GM19035 (cell line): ENCODE measurements at regions not wholly inside any gene's neighbourhood (a gene's known extent, or its start where the extent isn't known, plus 50 kb on each side); places are given as distances from the start of the nearest gene placed in this dataset.

Experiments
- ATAC-seq: cut with Tn5 transposase; IDR thresholded peaks from one replicate; pipeline ENCODE4 v1.9.1; 2021; ENCODE audit not compliant: unreplicated experiment

DNA sequence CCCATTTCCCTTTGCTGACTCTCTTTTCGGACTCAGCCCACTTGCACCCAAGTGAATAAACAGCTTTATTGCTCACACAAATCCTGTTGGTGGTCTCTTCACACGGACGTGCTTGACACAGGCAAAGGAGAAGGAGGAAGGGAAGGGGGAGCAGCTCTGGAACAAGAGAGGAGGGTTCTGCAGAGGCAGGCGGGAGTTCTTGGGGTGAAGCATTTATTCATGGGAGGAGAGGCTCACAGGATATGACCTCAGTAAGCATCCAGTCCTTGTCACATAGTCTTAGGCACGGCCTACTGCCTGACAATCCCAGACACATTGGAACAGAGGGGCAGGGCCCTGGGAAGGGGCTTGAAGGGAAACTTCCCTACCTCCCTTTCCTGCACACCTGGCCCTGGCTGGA lies 171.7 kb upstream of the HS6ST1 start:
- no peak for ATAC-seq

DNA sequence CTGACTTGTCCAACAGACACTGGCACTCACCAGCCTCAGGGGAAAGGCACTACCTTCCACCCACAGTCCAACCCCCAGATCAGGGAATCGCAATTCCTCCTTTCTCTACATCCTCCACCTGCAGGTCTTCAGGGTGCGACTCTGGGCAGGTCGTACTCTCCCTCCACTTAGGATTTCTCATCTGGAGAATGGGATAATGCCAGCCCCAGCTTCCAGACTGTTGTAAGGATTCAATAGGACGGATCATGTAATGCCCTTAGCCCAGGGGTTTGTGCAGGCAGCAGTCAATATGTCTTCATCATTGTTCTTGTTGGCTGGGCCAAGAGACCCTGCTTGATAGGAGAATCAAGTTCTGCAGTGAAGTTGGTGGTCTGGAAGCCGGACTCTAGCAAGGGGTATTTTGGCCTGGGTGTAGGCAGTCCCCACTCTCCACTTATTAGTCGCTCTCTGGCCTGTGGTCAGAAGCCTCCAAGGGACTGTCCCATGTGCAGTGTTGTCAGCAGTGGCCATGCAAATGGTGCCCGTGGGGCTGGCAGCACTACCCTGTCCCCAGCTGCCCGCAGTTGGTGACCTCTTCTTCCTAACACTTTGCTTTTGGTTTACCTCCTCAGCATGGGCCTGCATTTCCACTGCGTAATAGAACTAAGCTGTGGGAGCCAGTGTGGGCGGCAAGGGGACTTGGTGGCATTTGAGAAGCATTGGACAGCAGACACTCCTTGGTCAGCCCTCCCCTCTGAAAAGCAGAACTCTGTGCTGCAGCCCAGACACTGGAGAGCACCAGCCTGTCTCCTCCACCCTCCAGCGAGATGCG lies 172.4 kb upstream of the HS6ST1 start:
- no peak for ATAC-seq

DNA sequence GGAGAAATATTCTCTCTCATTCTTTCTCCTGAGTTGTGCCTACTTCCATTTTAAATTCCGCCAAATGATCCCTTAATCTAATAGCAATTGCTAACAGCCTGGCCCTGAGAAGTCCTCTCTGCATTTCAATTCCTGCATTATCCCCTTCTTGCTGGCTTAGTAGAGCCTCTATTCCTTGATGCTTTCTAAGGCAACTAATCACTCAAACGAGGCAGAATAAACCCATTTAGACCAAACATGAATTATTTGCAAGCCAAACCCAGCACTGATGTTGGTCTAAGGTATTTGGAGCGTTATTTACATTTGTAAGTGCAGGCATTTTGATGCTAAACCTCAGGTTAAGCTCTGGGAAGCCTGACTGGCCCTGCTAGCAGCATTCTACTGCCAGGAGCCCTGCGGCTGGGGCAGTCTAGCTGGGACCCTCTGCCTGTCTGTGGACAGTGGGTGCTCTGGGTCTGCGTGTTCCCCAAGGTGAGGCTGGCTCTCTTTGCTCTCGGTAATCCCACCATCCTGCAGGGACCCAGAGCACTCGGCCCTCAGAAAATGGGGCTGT lies 173.1 kb upstream of the HS6ST1 start:
- ATAC-seq, result no peak

DNA sequence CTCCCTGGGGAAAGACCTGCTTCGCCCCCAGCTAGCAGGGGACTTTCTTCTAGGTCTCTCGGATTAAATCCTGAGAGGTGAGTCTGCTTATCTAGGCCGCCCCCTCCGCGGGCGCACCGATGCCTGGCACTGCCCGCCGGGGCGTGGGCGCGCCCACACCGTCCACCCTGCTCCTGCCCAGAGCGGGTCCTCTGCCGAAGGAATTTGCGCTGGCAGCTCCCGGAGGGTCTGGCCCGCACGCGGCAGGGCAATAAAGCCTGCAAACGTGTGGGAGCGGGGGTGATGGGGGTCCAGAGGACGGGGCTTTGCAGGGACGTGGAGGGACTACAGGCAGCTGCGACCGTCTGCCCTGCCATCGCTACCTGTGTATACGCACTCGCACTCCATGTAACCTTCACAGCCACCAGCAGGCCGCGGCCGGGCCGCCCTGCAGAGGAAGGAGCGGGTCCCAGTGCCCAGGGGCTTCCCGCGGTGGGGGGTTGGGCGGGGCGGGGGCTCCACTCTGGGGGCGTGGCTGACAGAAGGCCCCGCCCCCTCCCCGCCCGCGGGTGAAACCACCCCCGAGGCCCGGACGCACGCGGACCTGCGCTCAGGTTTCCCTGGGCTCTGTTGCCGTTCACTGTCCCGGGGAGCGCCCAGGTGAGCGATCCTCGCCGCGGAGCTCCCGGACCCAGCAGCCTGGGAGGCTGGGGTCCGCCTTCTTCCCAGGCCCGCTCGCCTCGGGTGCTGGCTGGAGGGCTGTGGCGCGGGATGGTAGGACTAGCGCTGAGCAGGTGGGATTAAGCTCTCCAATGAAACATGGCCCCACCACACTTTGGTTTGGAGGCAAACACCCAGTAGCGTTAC lies 174.5 kb upstream of the HS6ST1 start:
- no peak for ATAC-seq

DNA sequence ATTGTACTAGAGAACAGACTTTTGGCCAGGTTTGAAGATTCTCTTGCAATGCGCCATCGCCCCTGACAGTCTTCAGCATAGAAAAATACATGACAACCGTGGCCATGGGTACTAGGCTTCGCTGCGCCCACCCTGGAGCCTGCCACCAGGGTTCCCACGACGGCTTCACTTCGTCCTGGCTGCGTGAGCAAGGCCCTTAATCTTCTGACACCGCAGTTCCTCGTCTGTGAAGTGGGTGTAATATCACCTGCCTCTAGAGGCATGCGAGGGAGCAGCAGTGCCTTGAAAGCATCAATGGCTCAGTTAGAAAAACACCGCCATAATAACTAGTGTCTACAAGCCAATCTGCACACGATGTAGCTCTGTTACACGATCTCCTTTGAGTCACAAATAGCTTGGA lies 175.2 kb upstream of the HS6ST1 start:
- ATAC-seq, result no peak

DNA sequence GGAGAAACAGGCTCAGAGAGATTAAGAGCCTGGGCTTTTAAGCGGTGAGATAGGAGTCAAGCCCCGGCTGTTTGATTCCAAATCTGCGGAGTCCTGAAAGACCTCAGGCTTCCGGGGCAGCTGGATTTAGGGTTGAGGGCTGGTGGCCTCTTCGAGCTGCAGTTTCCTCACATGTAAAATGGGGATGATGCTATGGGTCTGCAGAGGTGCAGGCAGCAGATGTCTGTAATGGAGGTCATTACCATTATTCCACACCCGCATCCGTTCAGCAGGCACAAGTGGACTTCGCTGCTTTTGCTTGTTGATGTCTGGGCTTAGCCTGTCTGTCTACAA lies 175.6 kb upstream of the HS6ST1 start:
- ATAC-seq, result no peak

DNA sequence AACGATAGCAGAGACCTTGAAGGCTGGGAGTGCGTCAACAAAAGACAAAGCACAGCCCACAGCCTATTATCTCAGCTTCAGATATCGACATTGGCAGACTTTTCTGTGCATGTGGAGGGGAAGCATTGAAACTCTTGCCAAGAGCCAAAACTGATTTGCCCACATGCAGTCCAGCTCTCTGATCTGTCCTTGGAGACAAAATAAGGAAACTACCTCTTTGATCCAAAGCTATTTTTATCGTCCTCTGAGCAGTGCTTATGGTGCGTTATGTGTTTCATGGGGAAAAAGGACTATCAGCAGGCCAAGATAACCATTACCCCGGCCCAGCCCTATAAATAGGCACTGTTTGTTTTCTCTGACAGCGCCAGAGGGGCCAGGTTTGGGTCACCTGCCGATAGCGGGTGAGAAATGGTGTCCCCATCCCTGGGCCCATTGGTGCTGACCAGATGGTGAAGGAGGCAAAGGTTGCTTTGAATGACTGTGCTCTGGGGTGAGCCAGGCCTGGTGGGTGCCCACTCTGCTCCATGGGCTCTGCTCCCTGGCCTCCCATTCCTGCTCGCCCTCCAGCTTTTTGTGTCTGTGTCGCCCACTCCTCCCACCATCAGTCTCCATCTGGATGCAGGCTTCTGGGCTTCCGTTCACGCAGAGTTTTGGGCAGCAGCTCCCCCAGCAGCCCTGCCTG lies 176.1 kb upstream of the HS6ST1 start:
- ATAC-seq, result no peak

DNA sequence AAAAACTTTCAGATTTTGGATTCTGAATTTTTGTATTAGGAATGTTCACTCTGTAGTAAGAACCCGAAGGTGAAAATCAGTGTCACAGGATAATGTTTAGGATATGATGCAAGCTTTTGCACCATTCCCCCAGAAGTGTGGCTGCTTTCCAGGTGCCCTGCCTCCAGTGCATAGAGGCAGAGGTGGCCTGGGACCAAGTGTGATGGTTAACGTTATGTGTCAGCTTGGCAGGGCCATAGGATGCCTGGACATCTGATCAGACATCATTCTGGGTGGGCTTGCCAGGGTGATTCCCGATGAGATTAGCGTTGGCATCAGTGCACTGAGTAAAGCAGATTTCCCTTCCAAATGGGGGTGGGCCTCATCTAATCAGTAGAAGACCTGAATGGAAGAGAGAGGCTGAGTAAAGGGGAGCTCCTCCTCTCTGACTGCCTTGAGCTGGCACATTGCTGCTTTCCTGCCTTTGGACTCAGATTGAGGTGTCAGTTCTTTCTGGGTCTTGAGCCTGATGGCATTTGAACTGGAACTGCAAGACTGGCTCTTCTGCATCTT lies 177.4 kb upstream of the HS6ST1 start:
- ATAC-seq, result no peak

DNA sequence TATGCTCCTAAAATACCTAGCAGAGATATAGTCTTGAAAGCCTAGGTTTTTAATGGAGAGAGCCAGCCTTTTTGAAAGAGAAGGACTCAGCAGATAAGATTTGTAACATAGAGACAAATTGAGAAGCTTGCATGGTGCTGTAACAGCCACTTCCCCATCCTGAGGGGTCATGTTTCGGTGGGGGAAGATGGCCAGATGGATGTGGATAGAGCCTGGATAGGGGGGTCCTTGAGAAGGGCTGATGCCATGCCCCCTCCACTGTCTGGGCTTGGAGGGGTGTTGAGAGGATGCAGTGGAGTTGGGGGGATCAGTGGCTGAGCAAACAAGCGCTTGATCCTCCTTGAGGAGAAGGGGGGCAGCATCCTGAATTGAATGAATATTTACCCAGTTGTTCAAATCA lies 178.0 kb upstream of the HS6ST1 start:
- ATAC-seq, result no peak

DNA sequence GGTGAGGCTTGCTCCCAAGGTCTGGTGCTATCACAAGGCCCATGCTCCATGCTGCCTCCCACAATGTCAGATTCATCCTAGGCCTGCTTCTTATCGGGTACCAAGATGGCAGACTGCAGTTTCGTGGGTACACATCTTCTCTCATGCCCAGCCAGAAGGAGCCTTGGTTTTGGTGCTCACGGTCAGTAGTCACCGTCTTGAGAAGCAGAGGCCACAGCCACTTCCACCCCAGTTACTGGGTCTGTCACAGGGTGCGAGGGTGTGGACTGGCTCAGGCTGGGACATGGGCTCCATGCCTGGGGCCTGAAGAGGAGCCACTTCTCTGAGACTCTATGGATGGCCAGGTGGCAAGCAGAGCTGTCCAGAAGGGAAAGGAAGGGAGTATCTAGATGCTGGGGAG lies 178.8 kb upstream of the HS6ST1 start:
- no peak for ATAC-seq

DNA sequence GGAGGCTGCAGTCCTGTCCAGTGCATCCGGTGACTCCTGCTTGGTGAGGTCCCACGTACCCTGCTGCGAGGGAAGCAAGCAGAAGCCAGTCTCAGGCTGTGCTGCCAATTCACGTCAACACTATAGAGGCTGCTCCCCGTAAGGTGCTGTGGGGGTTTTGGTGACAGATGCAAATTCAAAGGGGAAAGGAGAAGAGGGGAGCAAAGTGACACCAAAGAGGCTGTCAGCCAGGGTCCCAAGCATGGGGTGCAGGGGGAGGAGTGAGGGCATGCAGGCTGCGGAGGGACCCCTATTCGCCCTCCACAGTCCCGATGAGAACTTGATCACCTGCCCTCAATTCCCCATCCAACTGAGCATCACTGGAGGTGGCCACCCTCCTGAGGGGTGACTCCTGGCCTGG lies 179.4 kb upstream of the HS6ST1 start:
- no peak for ATAC-seq

DNA sequence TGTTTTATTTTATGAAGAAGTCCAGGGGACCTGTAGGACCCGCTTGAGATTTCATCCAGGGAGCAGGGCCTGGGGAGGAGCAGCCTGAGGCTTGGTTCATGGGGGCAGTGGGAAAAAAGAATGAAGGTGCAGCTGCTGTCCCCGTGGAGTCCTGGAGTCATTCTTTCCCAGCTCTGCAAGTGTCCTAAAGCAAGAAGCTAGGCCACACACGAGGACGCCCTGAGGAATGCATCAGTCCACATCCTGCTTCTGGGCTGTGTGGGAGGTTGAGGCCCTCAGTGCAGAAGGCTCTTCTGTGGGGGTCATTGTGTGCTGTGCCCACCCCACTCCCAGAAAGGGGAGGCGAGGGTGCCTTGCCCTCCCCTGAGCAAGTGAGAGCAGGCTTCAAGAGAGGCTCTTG lies 179.9 kb upstream of the HS6ST1 start:
- ATAC-seq, result no peak

DNA sequence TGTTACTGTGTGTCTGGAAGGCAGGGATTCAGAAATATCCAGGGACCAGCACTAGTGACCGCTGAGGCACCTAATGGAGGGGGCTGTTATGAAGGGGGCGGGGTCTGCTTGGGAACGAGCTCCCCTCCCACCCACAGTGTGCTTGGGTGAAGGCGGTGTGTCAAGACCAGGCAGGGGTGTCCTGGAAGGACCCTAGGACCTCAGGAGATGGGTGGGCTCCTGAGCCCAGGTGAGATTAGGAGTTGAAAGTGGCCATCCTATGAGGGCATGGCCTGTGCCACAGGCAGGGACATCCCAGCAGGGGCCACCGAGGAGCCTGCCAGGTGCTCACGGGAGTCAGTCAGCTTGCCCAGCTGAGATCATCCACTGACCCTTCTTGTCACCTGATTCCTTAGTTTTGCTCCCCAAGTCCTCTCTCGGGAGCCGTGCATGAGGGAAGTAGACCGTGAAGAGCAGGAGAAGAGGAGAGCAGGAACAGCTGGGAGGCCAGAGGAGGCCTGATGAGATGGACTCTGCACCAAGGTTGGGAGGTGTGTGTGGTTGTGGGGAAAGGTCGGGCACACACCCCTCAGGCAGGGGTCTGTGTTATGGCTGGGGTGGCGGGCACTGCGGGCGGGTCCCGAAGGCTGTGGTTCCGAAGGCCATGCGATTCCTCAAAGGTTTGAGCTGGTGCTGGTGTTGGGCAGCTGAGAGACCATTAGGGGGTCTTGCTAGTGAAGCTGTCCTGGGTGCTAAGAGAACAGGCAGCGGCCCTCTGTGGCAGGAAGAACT lies 180.9 kb upstream of the HS6ST1 start:
- no peak for ATAC-seq

DNA sequence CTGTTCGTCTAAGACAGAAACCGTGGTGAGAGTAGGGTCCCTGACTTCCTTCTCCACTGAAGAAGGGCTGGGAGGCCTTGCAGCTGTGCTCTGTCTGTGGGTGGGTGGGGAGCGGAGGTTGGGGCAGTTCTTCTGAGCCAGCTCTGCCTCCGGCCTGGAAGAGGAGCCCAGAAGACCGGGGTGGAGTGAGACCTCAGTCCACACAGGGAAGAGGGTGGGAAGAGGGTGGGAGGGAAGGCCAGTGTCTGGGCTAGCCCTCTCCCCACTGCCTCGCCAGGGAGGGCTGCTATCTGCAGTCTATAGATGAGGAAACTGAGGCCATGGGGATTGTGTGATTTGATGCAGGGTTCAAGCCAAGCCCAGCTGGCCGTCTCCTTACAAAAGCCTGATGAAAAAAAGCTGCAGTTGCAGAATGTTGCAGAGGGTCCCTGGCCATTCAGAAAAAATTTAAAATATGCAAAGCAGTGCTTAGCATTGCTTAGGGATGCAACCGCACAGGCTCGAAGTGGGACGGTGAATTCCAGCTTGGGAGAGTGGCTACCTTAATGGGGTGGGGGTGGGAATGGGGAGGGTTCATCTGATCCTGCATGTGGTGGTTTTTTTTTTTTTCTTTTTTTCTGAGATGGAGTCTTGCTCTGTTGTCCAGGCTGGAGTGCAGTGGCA lies 181.6 kb upstream of the HS6ST1 start:
- no peak for ATAC-seq

DNA sequence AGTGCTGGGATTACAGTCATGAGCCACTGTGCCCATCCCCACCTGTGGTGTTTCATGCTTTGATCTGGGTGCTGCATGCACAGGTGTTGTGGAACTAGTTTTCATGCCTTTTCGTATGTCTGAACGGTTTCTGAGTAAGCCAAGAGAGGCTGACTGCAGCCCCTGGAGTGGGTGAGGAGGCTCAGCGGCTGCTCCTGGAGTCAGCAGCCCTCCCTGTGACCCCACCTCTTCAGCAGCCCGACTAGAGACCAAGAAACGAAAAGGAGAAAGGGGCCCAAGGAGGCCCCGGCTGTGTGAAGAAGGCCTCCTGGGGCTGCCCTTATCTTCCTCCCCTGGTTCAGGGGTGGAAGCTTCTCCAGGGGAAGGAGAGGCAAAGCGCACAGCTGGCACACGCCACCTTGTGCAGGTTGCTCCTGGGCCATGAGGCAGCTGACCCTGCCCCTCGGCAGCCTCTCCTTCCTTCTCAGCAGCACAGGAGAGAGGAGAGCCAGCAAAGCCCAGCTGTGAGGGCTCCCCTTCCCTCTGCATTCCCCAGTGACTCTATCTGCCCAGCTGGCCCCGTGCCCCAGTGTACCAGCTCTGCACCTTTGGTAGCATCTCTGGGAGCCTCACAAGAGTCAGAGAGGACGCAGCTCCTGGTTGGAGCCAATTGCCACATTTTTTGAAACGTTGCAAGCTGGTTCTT lies 182.5 kb upstream of the HS6ST1 start:
- ATAC-seq, result no peak

DNA sequence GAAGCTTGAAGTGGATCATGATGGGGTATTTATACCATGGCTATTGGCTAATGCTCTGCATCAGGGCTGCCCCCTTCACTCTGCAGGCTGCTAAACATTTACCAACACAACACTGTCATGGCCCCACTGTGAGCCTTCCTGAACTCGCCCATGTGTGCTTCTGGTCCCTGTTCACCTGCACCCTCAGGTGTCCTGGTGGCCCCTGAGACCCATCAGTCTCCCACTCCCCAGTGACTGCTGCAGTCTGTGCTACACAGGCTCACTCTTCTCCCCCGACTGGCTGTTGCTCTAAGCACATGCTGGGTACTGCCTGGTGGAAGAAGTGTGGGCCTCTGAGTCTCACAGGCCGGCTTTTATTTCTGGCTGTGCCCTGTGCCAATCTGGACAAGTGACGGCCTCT lies 183.0 kb upstream of the HS6ST1 start:
- ATAC-seq, result no peak

DNA sequence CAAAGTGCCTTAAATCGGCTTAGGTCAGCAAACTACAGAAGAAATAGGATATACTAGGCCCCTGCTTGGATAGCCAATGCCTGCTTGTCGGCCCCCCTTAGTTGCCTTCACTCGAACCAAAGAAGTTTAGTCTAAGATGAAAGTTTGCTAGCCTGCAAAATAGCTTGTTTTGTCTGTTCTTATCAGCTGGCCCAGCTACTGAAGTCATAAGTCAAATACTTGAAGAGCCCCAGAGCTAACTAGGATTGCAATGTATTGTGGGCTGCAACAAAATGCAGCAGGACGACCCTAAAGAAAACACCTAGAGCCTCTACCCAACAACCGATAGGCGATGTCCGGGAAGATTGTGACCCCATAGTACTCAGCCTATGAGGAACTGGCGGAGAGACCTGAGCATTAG lies 183.5 kb upstream of the HS6ST1 start:
- no peak for ATAC-seq

DNA sequence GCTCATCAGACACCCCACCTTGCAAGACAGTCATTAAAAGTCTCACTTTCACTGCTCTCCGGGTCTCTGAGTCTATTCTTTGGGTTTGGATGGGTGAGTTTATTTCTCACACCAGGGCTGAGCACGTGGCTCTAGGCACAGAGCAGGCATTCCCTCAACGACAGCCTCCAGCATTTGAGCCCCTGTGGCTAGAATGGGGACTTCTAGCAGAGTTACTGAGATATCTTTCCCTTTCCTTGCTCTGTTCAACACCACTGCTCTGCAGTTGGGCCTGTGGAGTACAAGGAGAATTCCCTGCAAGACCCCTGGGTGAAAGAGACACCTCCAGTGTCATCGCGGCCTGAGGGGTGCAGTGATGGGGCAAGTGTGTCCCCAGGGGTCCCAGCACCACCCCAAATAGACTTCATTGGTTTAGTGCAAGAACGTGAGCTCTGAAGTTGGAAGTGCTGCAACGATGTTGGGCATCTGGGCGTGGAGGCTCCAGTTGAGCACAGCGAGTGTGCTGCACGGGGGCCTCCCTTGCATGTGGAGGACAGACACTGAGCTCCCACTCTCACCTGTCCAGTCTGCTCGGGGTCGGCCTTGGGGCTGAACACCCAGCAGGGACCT lies 184.1 kb upstream of the HS6ST1 start:
- no peak for ATAC-seq
